GM21825 (cell line): ENCODE measurements at regions not wholly inside any gene's neighbourhood (a gene's known extent, or its start where the extent isn't known, plus 50 kb on each side); places are given as distances from the start of the nearest gene placed in this dataset.

Source experiments
- ATAC-seq: cut with Tn5 transposase; IDR thresholded peaks from one replicate; pipeline ENCODE4 v1.9.1; 2021; ENCODE audit warnings: mild to moderate bottlenecking, moderate library complexity; ENCODE audit not compliant: unreplicated experiment

GRCh38 chr5:164893071-164893470 is 1387.7 kb downstream of the MAT2B start:
- no peak for ATAC-seq

GRCh38 chr5:164898705-164899104 is 1393.3 kb downstream of the MAT2B start:
- no peak for ATAC-seq

- no peak for ATAC-seq
These were observed 1404.3 kb downstream of the MAT2B start for GRCh38 chr5:164909673-164910072.

GRCh38 chr5:164921722-164922121 is 1416.3 kb downstream of the MAT2B start:
- no peak for ATAC-seq

- no peak for ATAC-seq
These were observed 1428.6 kb downstream of the MAT2B start for GRCh38 chr5:164934039-164934438.

GRCh38 chr5:164934561-164934960 is 1429.1 kb downstream of the MAT2B start:
- ATAC-seq = no peak

GRCh38 chr5:164941132-164941531 is 1435.7 kb downstream of the MAT2B start:
- ATAC-seq = no peak

GRCh38 chr5:164950927-164951326 is 1445.5 kb downstream of the MAT2B start:
- no peak for ATAC-seq

GRCh38 chr5:164951570-164951969 is 1446.2 kb downstream of the MAT2B start:
- ATAC-seq = no peak

- no peak for ATAC-seq
These were observed 1453.3 kb downstream of the MAT2B start for GRCh38 chr5:164958688-164959087.

- no peak for ATAC-seq
These were observed 1454.3 kb downstream of the MAT2B start for GRCh38 chr5:164959761-164960160.

- ATAC-seq = no peak
These were observed 1457.0 kb downstream of the MAT2B start for GRCh38 chr5:164962329-164962961.

- ATAC-seq = no peak
These were observed 1461.2 kb downstream of the MAT2B start for GRCh38 chr5:164966611-164967010.

- ATAC-seq = no peak
These were observed 1461.9 kb downstream of the MAT2B start for GRCh38 chr5:164967354-164967753.

GRCh38 chr5:164972973-164973372 is 1467.6 kb downstream of the MAT2B start:
- ATAC-seq = no peak

- ATAC-seq = no peak
These were observed 1470.6 kb downstream of the MAT2B start for GRCh38 chr5:164975986-164976385.

GRCh38 chr5:164980480-164980879 is 1475.1 kb downstream of the MAT2B start:
- ATAC-seq = no peak

GRCh38 chr5:164998142-164998541 is 1492.7 kb downstream of the MAT2B start:
- no peak for ATAC-seq

GRCh38 chr5:164998590-164998989 is 1493.2 kb downstream of the MAT2B start:
- ATAC-seq = no peak

- ATAC-seq = no peak
These were observed 1495.2 kb downstream of the MAT2B start for GRCh38 chr5:165000479-165001190.

GRCh38 chr5:165003283-165003682 is 1497.9 kb downstream of the MAT2B start:
- no peak for ATAC-seq

GRCh38 chr5:165004175-165004574 is 1498.8 kb downstream of the MAT2B start:
- ATAC-seq = no peak

GRCh38 chr5:165014439-165014838 is 1509.0 kb downstream of the MAT2B start:
- no peak for ATAC-seq
